KMS-11 (cell line): ENCODE measurements at regions not wholly inside any gene's neighbourhood (a gene's known extent, or its start where the extent isn't known, plus 50 kb on each side); places are given as distances from the start of the nearest gene placed in this dataset.

ENCODE experiments used
- H2AFZ ChIP-seq: fragments of 200-600 bp; sonication (generic); 2 replicates; pipeline ENCODE4 v1.6.1; 2016; ENCODE audit warnings: antibody characterized with exemption, mixed run types, low read depth
- H3K27ac ChIP-seq: fragments of 200-600 bp; sonication (generic); 2 replicates; pipeline ENCODE4 v1.6.1; 2016; ENCODE audit warnings: mild to moderate bottlenecking, mixed run types
- H3K27me3 ChIP-seq: fragments of 200-600 bp; sonication (generic); 2 replicates; pipeline ENCODE4 v1.6.1; 2017; ENCODE audit warnings: mild to moderate bottlenecking, low read depth, mixed run types, moderate library complexity; ENCODE audit not compliant: insufficient read depth
- H3K36me3 ChIP-seq: fragments of 200-600 bp; sonication (generic); 2 replicates; pipeline ENCODE4 v1.6.1; 2017; ENCODE audit warnings: mild to moderate bottlenecking, mixed run types; ENCODE audit not compliant: insufficient read depth
- H3K4me1 ChIP-seq: fragments of 200-600 bp; sonication (generic); 2 replicates; pipeline ENCODE4 v1.6.1; 2016; ENCODE audit warnings: mild to moderate bottlenecking, low read depth, mixed run types; ENCODE audit not compliant: poor library complexity, severe bottlenecking
- H3K4me2 ChIP-seq: fragments of 200-600 bp; sonication (generic); 2 replicates; pipeline ENCODE4 v1.7.0; 2016; ENCODE audit warnings: mild to moderate bottlenecking, mixed run types
- H3K4me3 ChIP-seq: fragments of 200-600 bp; sonication (generic); IDR thresholded peaks from 2 replicates; pipeline ENCODE4 v1.6.1; 2017; ENCODE audit warnings: low read depth, low read length, mixed read lengths; ENCODE audit not compliant: insufficient read depth
- H3K79me2 ChIP-seq: fragments of 200-600 bp; sonication (generic); 2 replicates; pipeline ENCODE4 v1.6.1; 2016; ENCODE audit warnings: low read depth, mixed run types; ENCODE audit not compliant: insufficient read depth
- H3K9ac ChIP-seq: fragments of 200-600 bp; sonication (generic); 2 replicates; pipeline ENCODE4 v1.6.1; 2016; ENCODE audit warnings: mild to moderate bottlenecking, mixed run types
- H4K20me1 ChIP-seq: fragments of 200-600 bp; sonication (generic); 2 replicates; pipeline ENCODE4 v1.6.1; 2016; ENCODE audit warnings: mild to moderate bottlenecking, mixed run types; ENCODE audit not compliant: insufficient read depth
- TF ChIP-seq, protein P1 (sequence below): fragments of 200-600 bp; sonication (generic); conservative IDR thresholded peaks from 2 replicates; pipeline ENCODE4 v1.6.1; 2017; ENCODE audit warnings: low read depth, mild to moderate bottlenecking, antibody characterized with exemption, low read length, moderate library complexity, mixed read lengths

DNA sequence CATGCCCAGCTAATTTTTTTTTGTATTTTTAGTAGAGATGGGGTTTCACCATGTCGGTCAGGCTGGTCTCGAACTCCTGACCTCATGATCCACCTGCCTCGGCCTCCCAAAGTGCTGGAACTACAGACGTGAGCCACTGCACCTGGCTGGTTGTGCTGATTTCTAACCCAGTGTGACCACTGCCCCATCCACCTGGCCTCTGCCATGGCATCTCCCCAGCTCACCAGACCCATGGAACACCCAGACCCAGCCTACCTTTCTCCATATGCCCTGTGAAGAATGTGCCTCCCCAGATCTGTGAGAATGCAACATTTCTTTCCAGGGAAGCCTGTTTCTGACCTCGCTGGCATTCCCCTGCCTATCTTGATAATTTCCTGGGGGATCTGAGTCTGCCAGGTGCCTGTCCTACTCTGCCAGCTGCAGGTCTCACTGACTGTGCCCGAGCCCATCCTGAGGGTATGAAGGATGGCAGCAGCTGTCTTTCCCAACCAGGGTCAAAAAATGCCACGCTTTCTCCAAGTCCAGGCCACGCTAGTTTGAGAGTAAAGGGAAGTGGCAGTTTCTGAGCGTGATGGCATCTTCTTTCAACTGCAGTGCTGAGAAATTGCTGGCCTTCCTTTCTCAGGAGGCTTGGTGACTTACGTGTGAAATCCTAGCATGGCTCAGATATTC lies 324.4 kb upstream of the ZNF32 start:
- H3K4me1 ChIP-seq = no peaks in the 10 kb centered on the region
- no peaks in the 10 kb centered on the region for H4K20me1 ChIP-seq
- H3K9ac ChIP-seq = no peak overlapping the region
- no peak overlapping the region for H3K4me2 ChIP-seq
- no peaks in the 10 kb centered on the region for H3K79me2 ChIP-seq
- no peak overlapping the region for H3K27ac ChIP-seq
- no peaks in the 10 kb centered on the region for H3K27me3 ChIP-seq
- H3K4me3 ChIP-seq = no peak overlapping the region
- no peak overlapping the region for H2AFZ ChIP-seq
- TF ChIP-seq, protein P1, sequence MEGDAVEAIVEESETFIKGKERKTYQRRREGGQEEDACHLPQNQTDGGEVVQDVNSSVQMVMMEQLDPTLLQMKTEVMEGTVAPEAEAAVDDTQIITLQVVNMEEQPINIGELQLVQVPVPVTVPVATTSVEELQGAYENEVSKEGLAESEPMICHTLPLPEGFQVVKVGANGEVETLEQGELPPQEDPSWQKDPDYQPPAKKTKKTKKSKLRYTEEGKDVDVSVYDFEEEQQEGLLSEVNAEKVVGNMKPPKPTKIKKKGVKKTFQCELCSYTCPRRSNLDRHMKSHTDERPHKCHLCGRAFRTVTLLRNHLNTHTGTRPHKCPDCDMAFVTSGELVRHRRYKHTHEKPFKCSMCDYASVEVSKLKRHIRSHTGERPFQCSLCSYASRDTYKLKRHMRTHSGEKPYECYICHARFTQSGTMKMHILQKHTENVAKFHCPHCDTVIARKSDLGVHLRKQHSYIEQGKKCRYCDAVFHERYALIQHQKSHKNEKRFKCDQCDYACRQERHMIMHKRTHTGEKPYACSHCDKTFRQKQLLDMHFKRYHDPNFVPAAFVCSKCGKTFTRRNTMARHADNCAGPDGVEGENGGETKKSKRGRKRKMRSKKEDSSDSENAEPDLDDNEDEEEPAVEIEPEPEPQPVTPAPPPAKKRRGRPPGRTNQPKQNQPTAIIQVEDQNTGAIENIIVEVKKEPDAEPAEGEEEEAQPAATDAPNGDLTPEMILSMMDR = no peak
- no peaks in the 10 kb centered on the region for H3K36me3 ChIP-seq

DNA sequence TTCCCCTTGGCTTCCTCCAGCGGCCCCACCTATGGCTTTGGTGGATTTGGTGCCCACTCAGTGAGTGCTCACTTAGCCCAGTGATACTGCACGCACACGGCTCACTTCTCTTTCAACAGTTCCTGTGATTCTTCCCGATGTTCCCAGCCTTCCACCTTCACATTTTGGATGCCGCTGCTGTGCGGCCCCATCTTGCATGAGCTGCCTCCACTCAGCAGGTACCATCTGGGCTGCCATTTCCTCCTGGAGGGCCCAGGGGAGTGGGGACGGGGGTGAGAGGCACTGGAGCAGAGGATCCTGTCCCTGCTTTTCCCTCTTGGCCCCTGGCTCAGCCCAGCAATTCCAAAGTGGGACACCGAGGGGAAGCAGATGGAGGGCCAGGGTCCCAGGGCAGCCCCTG lies 323.3 kb upstream of the ZNF32 start:
- H3K4me2 ChIP-seq = no peak overlapping the region
- H3K4me1 ChIP-seq = no peaks in the 10 kb centered on the region
- no peak overlapping the region for H3K27ac ChIP-seq
- no peaks in the 10 kb centered on the region for H3K79me2 ChIP-seq
- no peaks in the 10 kb centered on the region for H3K27me3 ChIP-seq
- no peak overlapping the region for H2AFZ ChIP-seq
- H4K20me1 ChIP-seq = no peaks in the 10 kb centered on the region
- no peak overlapping the region for H3K4me3 ChIP-seq
- TF ChIP-seq, protein P1 = no peak
- no peaks in the 10 kb centered on the region for H3K36me3 ChIP-seq
- no peak overlapping the region for H3K9ac ChIP-seq

DNA sequence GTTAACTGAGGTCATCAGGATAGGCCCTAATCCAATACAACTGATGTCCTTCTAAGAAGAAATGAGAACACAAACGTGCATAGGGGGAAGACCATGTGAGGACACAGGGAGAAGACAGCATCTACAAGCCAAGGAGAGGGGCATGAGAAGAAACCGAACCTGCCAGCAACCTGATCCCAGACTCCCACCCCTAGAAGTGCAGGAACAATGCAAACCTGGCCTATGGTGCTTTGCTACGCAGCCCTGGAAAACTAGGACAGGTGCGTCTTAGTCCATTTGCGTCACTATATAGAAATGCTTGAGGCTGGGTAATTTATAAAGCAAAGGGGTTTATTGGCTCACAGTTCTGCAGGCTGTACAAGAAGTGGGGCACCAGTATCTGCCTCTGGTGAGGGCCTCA lies 322.6 kb upstream of the ZNF32 start:
- Histone ChIP-seq H3K36me3 (no peaks in the 10 kb centered on the region), H3K4me2 (no peak overlapping the region), H3K27me3 (no peaks in the 10 kb centered on the region), H3K27ac (no peak overlapping the region), H3K79me2 (no peaks in the 10 kb centered on the region), H4K20me1 (no peaks in the 10 kb centered on the region), H2AFZ (no peak overlapping the region), H3K9ac (no peak overlapping the region), H3K4me1 (no peaks in the 10 kb centered on the region), H3K4me3 (no peak overlapping the region)
- TF ChIP-seq, protein P1 = no peak

DNA sequence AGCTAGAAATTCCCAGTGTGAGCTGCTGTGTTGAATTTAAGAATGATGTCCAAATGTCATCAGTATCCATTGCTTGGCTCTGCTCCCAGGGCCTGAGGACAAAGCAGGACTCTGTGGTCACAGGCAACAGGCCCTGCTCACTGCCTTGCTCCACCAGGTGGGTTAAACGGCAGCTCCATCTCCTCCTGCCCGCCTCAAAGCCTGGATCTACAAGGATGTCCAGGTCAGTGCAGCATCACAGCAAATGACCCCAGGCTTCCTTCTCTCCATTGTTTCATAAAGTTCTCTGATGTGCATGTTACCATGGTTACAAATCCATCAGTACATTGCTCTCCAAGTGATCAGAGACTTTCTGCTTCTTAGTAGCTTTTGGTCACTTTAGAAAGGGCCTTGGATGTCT lies 322.0 kb upstream of the ZNF32 start:
- Histone ChIP-seq H3K4me1 (no peaks in the 10 kb centered on the region), H3K36me3 (no peaks in the 10 kb centered on the region), H3K4me2 (no peak overlapping the region), H3K79me2 (no peaks in the 10 kb centered on the region), H3K4me3 (no peak overlapping the region), H3K27me3 (no peaks in the 10 kb centered on the region), H3K27ac (no peak overlapping the region), H2AFZ (no peak overlapping the region), H4K20me1 (no peaks in the 10 kb centered on the region), H3K9ac (no peak overlapping the region)
- TF ChIP-seq, protein P1 = no peak
